Activated T-cell treated with anti-CD3 and anti-CD28 coated beads, Interleukin-2, amount 50 U/mL, for 72 hours (primary cell): ENCODE measurements at regions not wholly inside any gene's neighbourhood (a gene's known extent, or its start where the extent isn't known, plus 50 kb on each side); places are given as distances from the start of the nearest gene placed in this dataset.
A peak's percentile ranks its signal among the peaks of the same experiment; 100 is the strongest.

Source experiments
- ATAC-seq, 2 donors: fragments of 150-1000 bp; cut with Tn5 transposase; replicated peaks in 1 of 2; 2 replicates each; pipeline ENCODE4 v1.10.0; 2021; ENCODE audit warnings: moderate library complexity in 2 of 2, mild to moderate bottlenecking in 1 of 2
- DNase-seq, 2 donors: peaks; one replicate each; pipeline ENCODE4 v3.0.0; 2021 to 2022; ENCODE audit warnings: mixed read lengths in 1 of 2
- H3K27ac Mint-ChIP-seq: one replicate; pipeline ENCODE4 v1.8.0; 2022; ENCODE audit warnings: mild to moderate bottlenecking, moderate library complexity, mixed read lengths
- H3K27me3 Mint-ChIP-seq: one replicate; pipeline ENCODE4 v1.8.0; 2022; ENCODE audit warnings: low read depth, mixed read lengths
- H3K36me3 Mint-ChIP-seq, 2 donors: one replicate each; pipeline ENCODE4 v1.8.0; 2022; ENCODE audit warnings: mixed read lengths in 2 of 2, mild to moderate bottlenecking in 1 of 2; ENCODE audit not compliant: insufficient read depth in 2 of 2
- H3K4me1 Mint-ChIP-seq: one replicate; pipeline ENCODE4 v1.8.0; 2022; ENCODE audit warnings: low read depth, mixed read lengths
- H3K4me3 Mint-ChIP-seq, 2 donors: one replicate each; pipeline ENCODE4 v1.8.0; 2022; ENCODE audit warnings: mild to moderate bottlenecking in 2 of 2, mixed read lengths in 2 of 2, moderate library complexity in 2 of 2
- H3K9me3 Mint-ChIP-seq, 2 donors: one replicate each; pipeline ENCODE4 v1.8.0; 2022; ENCODE audit warnings: mixed read lengths in 2 of 2

GRCh38 chr12:93967454-93967853, 180.9 kb upstream of the PLXNC1 start:
- no peaks in the 10 kb centered on the region for H3K36me3 Mint-ChIP-seq
- peaks cover 0 to 6% of the 10 kb centered on the region in 2 donors for H3K9me3 Mint-ChIP-seq
- peaks cover 6% of the 10 kb centered on the region for H3K27me3 Mint-ChIP-seq
- ATAC-seq (no peak), DNase-seq (no peak)
- H3K4me1 Mint-ChIP-seq: peaks cover 10% of the 10 kb centered on the region
- no peak overlapping the region for H3K27ac Mint-ChIP-seq
- no peak overlapping the region for H3K4me3 Mint-ChIP-seq

DNA sequence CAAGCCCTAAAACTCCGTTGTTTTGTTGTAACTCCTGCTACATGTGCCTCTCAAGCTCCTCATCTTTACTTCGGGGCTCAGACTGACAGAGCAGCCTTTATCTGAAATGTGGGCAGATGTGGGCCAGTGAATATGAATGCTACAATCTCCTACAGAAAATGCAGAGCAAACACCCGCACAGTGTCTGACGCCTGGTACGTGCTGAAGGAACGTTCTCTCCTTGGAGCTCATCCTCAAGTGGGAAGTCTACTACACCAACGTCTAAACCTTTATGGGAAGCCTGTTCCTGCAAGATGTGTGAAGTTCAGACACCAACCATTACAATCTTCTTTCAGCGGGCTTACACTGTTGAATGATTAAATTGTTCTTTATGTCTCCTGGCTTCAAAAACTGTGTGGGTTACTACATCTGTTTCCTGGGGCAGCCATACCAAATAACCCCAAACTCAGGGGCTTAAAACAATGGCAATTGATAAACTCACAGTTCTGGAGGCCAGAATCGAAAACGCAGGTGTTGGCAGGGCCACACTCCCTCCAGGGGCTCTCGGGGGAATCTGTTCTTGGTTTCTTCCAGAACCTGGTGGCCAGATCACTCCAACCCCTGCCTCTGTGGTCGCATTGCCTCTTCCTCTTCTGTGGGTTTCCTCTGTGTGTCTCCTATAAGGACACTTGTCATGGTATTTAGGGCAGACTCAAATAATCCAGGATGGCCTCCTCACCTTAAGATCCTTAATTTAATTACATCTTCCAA, 179.7 kb upstream of the PLXNC1 start:
- H3K4me1 Mint-ChIP-seq: peaks cover 10% of the 10 kb centered on the region
- DNase-seq (no peak), ATAC-seq (no peak)
- H3K27me3 Mint-ChIP-seq: peaks cover 6% of the 10 kb centered on the region
- H3K36me3 Mint-ChIP-seq: no peaks in the 10 kb centered on the region
- no peak overlapping the region for H3K4me3 Mint-ChIP-seq
- H3K9me3 Mint-ChIP-seq: peaks cover 0 to 2% of the 10 kb centered on the region in 2 donors
- no peak overlapping the region for H3K27ac Mint-ChIP-seq

DNA sequence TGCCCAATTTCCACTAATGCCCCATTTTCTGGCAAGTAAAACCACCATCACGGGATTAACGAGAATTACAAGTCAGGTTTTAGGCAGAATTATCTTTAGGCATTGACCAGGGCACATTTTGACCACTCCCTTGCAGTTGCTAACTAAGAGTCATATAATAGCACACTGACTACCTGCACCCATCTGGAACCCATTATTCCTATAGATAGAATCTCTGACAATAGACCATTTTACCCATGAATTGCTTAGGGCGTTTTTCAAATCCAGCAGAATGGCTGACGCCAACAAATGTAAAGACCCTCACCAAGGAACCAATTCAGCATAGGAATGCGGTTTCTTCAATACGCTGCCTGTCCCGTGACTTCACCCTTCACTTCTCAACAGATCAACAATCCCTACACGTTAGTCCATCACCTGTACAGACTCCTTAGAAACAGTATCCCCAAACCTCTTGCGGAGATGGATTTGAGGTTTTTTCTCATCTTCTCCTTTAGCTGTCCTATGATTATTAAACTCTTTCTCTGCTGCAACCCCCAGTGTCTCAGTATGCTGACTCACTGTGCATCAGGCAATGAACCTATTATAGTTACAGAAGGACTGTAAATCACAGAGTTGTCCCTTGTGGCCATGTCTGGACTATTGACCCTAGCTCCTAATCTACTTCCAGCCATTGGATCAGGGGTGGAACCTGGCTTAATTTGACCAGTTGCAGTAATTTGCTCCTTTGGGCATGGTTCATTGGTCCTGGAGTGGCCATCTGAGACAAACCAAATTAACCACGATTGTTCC, 177.3 kb upstream of the PLXNC1 start:
- H3K9me3 Mint-ChIP-seq: peaks cover 0 to 2% of the 10 kb centered on the region in 2 donors
- peaks cover 10% of the 10 kb centered on the region for H3K4me1 Mint-ChIP-seq
- DNase-seq: no peak
- H3K36me3 Mint-ChIP-seq: no peaks in the 10 kb centered on the region
- ATAC-seq: no peak
- H3K4me3 Mint-ChIP-seq: no peak overlapping the region
- peaks cover 6% of the 10 kb centered on the region for H3K27me3 Mint-ChIP-seq
- H3K27ac Mint-ChIP-seq: no peak overlapping the region

DNA sequence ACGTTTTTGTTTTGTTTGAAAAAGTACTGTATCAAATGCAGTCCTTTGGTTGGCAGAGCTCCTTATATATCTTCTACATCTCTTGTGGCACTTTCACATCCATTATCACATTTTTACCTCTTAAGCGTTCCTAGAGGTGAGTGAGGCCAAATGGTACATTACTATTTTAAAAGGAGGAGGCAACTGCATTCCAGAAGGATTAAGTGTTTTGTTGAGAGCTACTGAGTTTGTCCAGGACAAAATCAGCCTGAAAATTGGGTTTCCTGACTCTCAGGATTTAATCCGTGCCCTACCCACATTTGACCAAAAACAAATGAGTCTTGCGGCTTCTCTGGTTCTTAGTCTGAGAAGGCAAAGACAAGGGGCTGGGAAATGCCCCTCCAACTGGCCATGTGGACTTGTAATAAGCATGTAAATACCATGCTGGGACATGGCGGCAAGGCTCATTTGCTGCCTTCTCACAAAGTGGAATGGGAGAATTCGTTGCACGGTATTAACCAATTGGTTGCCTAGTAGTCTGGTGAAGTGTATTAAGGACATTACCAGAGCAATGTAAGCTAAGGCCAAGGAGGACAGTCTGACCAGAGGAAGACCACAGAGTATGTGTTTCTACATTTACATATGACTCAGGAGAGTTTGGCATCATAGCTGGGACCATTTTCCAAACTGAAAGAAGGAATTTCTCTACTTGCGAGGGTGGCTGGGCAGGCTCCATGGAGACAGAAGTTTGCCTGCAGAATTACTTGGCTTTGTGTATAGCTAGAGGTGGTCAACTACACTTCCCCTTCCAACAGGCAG, 175.8 kb upstream of the PLXNC1 start:
- H3K4me1 Mint-ChIP-seq: peaks cover 4% of the 10 kb centered on the region
- ATAC-seq (no peak), DNase-seq (no peak)
- H3K27me3 Mint-ChIP-seq: peaks cover under 1% of the 10 kb centered on the region
- no peaks in the 10 kb centered on the region for H3K36me3 Mint-ChIP-seq
- no peak overlapping the region for H3K27ac Mint-ChIP-seq
- peaks cover 0 to 4% of the 10 kb centered on the region in 2 donors for H3K9me3 Mint-ChIP-seq
- H3K4me3 Mint-ChIP-seq: no peak overlapping the region

DNA sequence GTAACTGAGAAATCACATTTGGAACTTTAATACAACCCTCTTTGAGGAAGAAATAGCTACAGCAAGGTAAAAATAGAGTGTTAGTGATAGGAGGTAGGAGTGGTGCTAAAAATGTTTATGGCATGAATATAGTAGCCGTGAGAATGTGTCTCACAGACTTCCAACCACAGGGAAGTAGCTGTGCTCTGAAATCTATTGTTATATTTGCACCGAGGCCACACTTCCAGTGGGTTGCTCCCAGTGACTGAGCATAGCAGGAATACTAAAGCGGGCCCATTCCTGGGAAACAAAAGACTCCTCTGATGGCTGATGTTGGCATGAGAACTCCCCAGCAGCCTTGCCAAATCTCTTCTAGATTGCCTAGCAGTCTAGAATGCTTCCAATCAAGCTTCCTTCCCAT, 174.1 kb upstream of the PLXNC1 start:
- peaks cover 0 to 4% of the 10 kb centered on the region in 2 donors for H3K9me3 Mint-ChIP-seq
- DNase-seq (no peak), ATAC-seq (no peak)
- H3K27ac Mint-ChIP-seq: no peak overlapping the region
- H3K27me3 Mint-ChIP-seq: no peaks in the 10 kb centered on the region
- no peak overlapping the region for H3K4me3 Mint-ChIP-seq
- no peaks in the 10 kb centered on the region for H3K36me3 Mint-ChIP-seq
- H3K4me1 Mint-ChIP-seq: no peaks in the 10 kb centered on the region

- no peaks in the 10 kb centered on the region for H3K4me1 Mint-ChIP-seq
- no peaks in the 10 kb centered on the region for H3K36me3 Mint-ChIP-seq
- ATAC-seq (no peak), DNase-seq (no peak)
- no peak overlapping the region for H3K27ac Mint-ChIP-seq
- H3K4me3 Mint-ChIP-seq: no peak overlapping the region
- H3K9me3 Mint-ChIP-seq: peaks cover 0 to 2% of the 10 kb centered on the region in 2 donors
- H3K27me3 Mint-ChIP-seq: peaks cover 2% of the 10 kb centered on the region
Observed at GRCh38 chr12:93976024-93976423, 172.4 kb upstream of the PLXNC1 start.

DNA sequence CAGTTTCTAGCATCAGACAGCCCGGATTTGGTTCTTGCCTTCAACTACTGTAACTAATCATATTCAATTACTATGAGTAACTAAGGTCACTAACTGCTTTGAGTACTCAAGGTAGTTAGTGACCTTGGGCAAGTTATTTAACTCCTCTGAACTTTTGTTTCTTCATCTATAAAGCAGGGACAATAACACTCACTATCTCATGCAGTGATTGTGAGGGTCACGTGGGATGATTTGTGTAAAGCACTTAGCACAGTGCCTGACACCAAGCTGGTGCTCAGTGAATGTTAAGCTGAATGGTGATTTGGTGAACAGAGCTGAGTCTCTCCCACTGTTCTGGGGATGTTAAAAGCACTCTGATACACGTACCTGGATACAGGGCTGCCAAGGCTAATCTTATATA, 171.3 kb upstream of the PLXNC1 start:
- Mint-ChIP-seq H3K4me1 (peaks cover 3% of the 10 kb centered on the region), H3K4me3 (no peak overlapping the region), H3K36me3 (no peaks in the 10 kb centered on the region), H3K27ac (no peak overlapping the region), H3K9me3 (peaks cover 0 to 2% of the 10 kb centered on the region in 2 donors), H3K27me3 (peaks cover 12% of the 10 kb centered on the region)
- ATAC-seq (no peak), DNase-seq (no peak)

DNA sequence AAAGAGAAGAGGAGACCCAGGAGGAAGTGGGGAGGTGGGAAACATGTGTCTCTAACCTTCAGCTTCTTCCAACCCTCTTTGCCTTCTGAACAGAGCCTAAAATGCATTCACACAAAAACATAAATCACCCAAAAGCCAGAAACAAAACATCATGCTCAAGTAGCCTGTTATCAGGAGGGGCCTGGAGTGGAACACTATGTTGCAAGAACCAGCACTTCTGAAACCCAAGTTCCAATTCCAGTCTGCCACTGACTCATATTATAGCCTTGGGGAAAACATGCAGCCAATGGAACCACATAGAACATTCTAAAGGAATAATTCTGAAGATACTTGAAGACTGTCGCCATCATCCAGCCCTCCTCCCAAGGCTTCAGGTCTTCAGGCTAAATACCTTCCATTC, 169.8 kb upstream of the PLXNC1 start:
- H3K9me3 Mint-ChIP-seq: peaks cover 0 to 2% of the 10 kb centered on the region in 2 donors
- peaks cover 14% of the 10 kb centered on the region for H3K27me3 Mint-ChIP-seq
- no peak overlapping the region for H3K4me3 Mint-ChIP-seq

DNA sequence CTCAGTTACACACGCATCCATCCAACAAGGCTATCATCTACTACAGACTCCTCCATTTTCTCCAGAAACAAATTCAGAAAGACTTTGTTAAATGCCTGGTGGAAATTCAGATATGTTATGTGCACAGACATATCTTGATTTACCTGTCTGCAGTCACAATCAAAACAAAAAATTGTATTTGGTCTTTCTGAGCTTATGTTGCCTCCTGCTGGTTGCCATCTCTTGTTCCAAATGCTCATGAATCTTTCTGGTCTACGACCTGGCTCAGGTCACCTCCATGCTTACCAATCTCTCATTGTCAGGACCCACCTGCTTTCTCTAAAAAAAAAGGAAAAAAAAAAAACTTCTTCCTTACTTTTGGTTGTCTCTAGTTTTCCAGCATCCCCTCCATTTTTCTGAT, 169.2 kb upstream of the PLXNC1 start:
- ATAC-seq: no peak
- H3K4me1 Mint-ChIP-seq: peaks cover 23% of the 10 kb centered on the region
- peak; percentile 18 to 25 for DNase-seq
- peaks cover 14% of the 10 kb centered on the region for H3K27me3 Mint-ChIP-seq
- H3K9me3 Mint-ChIP-seq: peaks cover 0 to 2% of the 10 kb centered on the region in 2 donors
- no peaks in the 10 kb centered on the region for H3K36me3 Mint-ChIP-seq
- no peak overlapping the region for H3K4me3 Mint-ChIP-seq
- no peak overlapping the region for H3K27ac Mint-ChIP-seq

More for the DNA sequence above, 169.8 kb upstream of the PLXNC1 start:
- ATAC-seq (no peak), DNase-seq (no peak)
- Mint-ChIP-seq H3K27ac (no peak overlapping the region), H3K4me1 (peaks cover 18% of the 10 kb centered on the region), H3K36me3 (no peaks in the 10 kb centered on the region)

DNA sequence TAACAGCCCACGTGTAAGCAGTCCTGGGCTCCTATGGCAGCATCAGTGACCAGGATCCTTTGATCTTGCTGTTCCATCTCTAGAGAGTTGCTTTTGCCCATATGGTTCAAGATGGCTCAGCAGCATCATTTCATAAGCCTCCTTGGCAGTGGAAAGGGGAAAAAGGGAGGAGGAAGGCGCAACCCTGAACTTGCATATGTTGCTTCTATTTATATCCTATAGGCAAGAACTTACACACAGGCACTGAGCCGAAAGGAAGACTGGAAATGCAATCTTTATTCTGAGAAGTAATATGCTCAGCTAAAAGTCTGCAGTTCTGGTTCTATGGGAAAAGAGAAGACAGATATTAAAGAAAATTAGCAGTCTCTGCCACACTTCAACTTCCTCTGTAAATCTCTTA, 167.7 kb upstream of the PLXNC1 start:
- DNase-seq: no peak
- Mint-ChIP-seq H3K4me1 (peaks cover 23% of the 10 kb centered on the region), H3K27ac (no peak overlapping the region), H3K4me3 (no peak overlapping the region), H3K9me3 (peaks cover 0 to 2% of the 10 kb centered on the region in 2 donors), H3K36me3 (no peaks in the 10 kb centered on the region), H3K27me3 (peaks cover 14% of the 10 kb centered on the region)
- no peak for ATAC-seq

DNA sequence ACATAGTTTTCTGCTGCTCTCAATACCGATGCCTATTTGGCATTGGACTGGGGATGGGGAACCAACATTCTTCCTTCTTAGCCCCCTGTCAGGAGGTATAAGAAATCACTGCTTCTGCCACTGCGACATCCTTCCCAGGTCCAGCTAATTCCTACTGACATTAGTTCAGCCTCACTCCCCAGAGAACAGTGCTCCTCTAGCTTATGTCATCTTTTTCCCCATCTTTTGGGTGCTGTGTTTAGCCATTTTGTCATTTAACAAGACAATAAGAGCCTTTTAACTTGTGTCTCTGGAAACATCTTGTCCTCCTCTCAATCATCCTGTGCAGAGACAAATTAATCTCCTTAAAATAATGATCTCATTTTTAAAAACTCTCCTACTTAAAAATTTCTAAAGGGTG, 167.0 kb upstream of the PLXNC1 start:
- ATAC-seq (no peak), DNase-seq (no peak)
- Mint-ChIP-seq H3K27ac (no peak overlapping the region), H3K36me3 (no peaks in the 10 kb centered on the region), H3K4me1 (peaks cover 23% of the 10 kb centered on the region), H3K9me3 (peaks cover 0 to 2% of the 10 kb centered on the region in 2 donors), H3K4me3 (no peak overlapping the region), H3K27me3 (peaks cover 14% of the 10 kb centered on the region)

DNA sequence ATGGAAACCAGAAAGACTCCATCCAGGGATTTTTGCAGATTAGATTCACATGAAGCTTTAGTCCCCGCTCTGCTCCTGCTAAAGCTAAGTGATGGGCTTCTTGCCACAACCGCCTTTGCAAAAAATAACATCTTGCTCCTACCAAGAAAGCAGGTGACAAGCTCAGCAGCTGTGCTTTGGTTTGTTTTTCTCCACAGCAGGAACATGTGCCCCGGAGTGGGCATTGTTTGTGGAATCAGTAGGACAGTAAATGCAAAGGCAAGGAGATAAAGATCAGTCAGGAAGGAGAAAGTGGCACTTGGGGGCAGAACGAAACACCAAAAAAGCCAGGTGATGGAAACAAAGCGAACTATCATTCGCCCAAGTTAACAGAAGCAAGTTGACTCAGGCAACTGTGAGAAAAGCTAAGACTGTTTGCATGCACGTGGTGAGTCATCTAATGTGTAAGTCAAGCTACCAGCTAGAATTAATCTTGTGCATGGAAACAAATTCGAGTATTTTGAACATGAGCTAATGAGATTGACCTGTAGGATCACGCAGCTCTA, 165.5 kb upstream of the PLXNC1 start:
- Mint-ChIP-seq H3K36me3 (no peaks in the 10 kb centered on the region), H3K4me1 (peaks cover 23% of the 10 kb centered on the region), H3K27ac (no peak overlapping the region), H3K9me3 (no peaks in the 10 kb centered on the region), H3K27me3 (peaks cover 14% of the 10 kb centered on the region), H3K4me3 (peak overlapping the region; percentile 0 to 36)
- peak; percentile 91 to 97 for ATAC-seq
- DNase-seq: peak; percentile 27 to 48

GRCh38 chr12:93984005-93984404, 164.4 kb upstream of the PLXNC1 start:
- H3K9me3 Mint-ChIP-seq: no peaks in the 10 kb centered on the region
- peaks cover 23% of the 10 kb centered on the region for H3K4me1 Mint-ChIP-seq
- no peaks in the 10 kb centered on the region for H3K36me3 Mint-ChIP-seq
- ATAC-seq: no peak
- no peak overlapping the region for H3K4me3 Mint-ChIP-seq
- H3K27me3 Mint-ChIP-seq: peaks cover 14% of the 10 kb centered on the region
- no peak for DNase-seq
- no peak overlapping the region for H3K27ac Mint-ChIP-seq
